HL-60 (cell line): ENCODE measurements at regions not wholly inside any gene's neighbourhood (a gene's known extent, or its start where the extent isn't known, plus 50 kb on each side); places are given as distances from the start of the nearest gene placed in this dataset.

Experiments used
- DNase-seq, 2 experiments: peaks; one replicate each; pipeline ENCODE4 v3.0.0-alpha.2; 2010 to 2020; ENCODE audit warnings: low read depth in 1 of 2, low spot score in 1 of 2
- H3K27ac ChIP-seq: fragments of 250-450 bp; sonication (Bioruptor Pico); replicated peaks from 2 replicates; pipeline ENCODE4 v1.5.1; 2020; ENCODE audit warnings: mild to moderate bottlenecking, moderate library complexity
- H3K27me3 ChIP-seq: fragments of 250-450 bp; sonication (Bioruptor Pico); 2 replicates; pipeline ENCODE4 v1.5.1; 2021; ENCODE audit warnings: mild to moderate bottlenecking, moderate library complexity; ENCODE audit not compliant: insufficient read depth, poor library complexity, severe bottlenecking
- H3K4me3 ChIP-seq: replicated peaks from 2 replicates; pipeline ENCODE4 v1.5.1; 2011; ENCODE audit warnings: mild to moderate bottlenecking, control low read depth, low read length; ENCODE audit not compliant: insufficient read depth
- CTCF ChIP-seq: IDR thresholded peaks from one replicate; pipeline ENCODE4 v1.5.1; 2011; ENCODE audit warnings: low read length, control low read depth, inconsistent platforms; ENCODE audit not compliant: insufficient read depth
- GABPA ChIP-seq: IDR thresholded peaks from 2 replicates; pipeline ENCODE4 v1.6.1; 2012; ENCODE audit warnings: low read depth
- POLR2AphosphoS5 ChIP-seq: IDR thresholded peaks from 2 replicates; pipeline ENCODE4 v1.6.1; 2012; ENCODE audit warnings: low read depth
- REST ChIP-seq: IDR thresholded peaks from 2 replicates; pipeline ENCODE4 v1.6.1; 2012; ENCODE audit warnings: low read depth; ENCODE audit not compliant: insufficient replicate concordance
- SPI1 ChIP-seq: IDR thresholded peaks from 2 replicates; pipeline ENCODE4 v1.6.1; 2012; ENCODE audit warnings: low read depth, mild to moderate bottlenecking, borderline replicate concordance

- TF ChIP-seq SPI1 (no peak), GABPA (no peak), CTCF (no peak), REST (no peak), POLR2AphosphoS5 (no peak)
- Histone ChIP-seq H3K27me3 (no peaks in the 10 kb centered on the region), H3K4me3 (no peak overlapping the region), H3K27ac (no peak overlapping the region)
- DNase-seq, result no peak
These were observed 353.6 kb downstream of the MTX2 start for GRCh38 chr2:176622792-176623191.

- H3K4me3 ChIP-seq, result no peak overlapping the region
- TF ChIP-seq CTCF (no peak), POLR2AphosphoS5 (no peak), GABPA (no peak), SPI1 (no peak), REST (no peak)
- peaks cover 3% of the 10 kb centered on the region for H3K27me3 ChIP-seq
- DNase-seq, result no peak
- H3K27ac ChIP-seq, result no peak overlapping the region
These were observed 357.6 kb downstream of the MTX2 start for GRCh38 chr2:176626796-176627195.

- H3K27ac ChIP-seq, result no peak overlapping the region
- no peak for TF ChIP-seq REST
- TF ChIP-seq POLR2AphosphoS5, result no peak
- no peak for TF ChIP-seq GABPA
- TF ChIP-seq CTCF, result no peak
- TF ChIP-seq SPI1, result no peak
- peaks cover 11% of the 10 kb centered on the region for H3K27me3 ChIP-seq
- no peak for DNase-seq
- H3K4me3 ChIP-seq, result no peak overlapping the region
These were observed 359.2 kb downstream of the MTX2 start for GRCh38 chr2:176628438-176628837.
